Astrocyte of the spinal cord (primary cell): ENCODE measurements at regions not wholly inside any gene's neighbourhood (a gene's known extent, or its start where the extent isn't known, plus 50 kb on each side); places are given as distances from the start of the nearest gene placed in this dataset.
"Not testable (repeated sequence)": the region's sequence is repeated elsewhere in the genome, so short reads cannot be mapped to it uniquely, and the experiment has no call there.

Experiments
- DNase-seq: peaks from one replicate; pipeline ENCODE4 v3.0.0; 2011; ENCODE audit warnings: low read depth, low spot score
- H3K4me3 ChIP-seq: 2 replicates; pipeline ENCODE4 v1.5.1; 2011; ENCODE audit warnings: low read depth, mild to moderate bottlenecking, low read length, moderate library complexity
- CTCF ChIP-seq: IDR thresholded peaks from 2 replicates; pipeline ENCODE4 v1.5.1; 2012; ENCODE audit warnings: low read depth, mild to moderate bottlenecking, low read length, inconsistent platforms
- in situ Hi-C: cut with HindIII; loops from 2 replicates; pipeline ENCODE4 v1.10.0; 2017; ENCODE audit warnings: low sequenced_read_pairs

- DNase-seq: no peak
- no peak overlapping the region for H3K4me3 ChIP-seq
- no peak for TF ChIP-seq CTCF
- in situ Hi-C loops: no loop called here
These were observed 973.2 kb downstream of the AACS start for GRCh38 chr12:126038434-126038833.

GRCh38 chr12:126040307-126040706 lies 975.1 kb downstream of the AACS start:
- TF ChIP-seq CTCF: no peak
- H3K4me3 ChIP-seq: no peak overlapping the region
- in situ Hi-C loops: no loop called here
- no peak for DNase-seq

DNA sequence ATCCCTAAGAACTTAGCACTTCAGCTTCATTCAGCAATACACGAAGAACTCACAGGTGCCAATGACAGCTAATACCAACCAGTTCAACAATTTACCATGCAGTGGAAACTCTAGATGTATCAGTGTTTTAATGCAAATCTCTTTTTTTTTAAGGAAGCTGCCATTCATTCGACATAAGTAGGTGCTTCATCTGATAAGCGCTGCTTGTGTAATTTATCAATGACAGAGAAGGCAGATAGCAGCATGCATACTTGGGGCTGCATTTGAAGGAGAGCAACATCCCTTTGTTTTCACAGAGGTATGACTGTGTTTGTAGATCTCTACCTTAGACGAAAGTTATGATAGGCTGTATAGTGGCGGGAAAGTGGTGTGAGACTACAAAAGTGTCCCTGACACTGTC lies 977.1 kb downstream of the AACS start:
- no peak overlapping the region for H3K4me3 ChIP-seq
- TF ChIP-seq CTCF: no peak
- DNase-seq: no peak
- in situ Hi-C loops: no loop called here

DNA sequence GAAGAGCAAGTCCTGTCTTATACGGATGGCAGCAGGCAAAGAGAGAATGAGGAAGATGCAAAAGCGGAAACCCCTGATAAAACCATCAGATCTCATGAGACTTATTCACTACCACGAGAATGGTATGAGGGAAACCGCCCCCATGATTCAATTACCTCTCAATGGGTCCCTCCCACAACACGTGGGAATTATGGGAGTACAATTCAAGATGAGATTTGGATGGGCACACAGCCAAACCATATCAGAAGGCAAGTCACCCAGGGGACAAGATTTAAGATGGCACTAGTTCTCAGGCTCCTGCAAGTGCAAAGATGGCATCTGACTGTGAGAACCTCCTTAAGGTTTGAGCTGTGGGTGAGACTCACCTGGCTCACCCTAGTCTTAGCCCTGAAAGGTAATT lies 984.3 kb downstream of the AACS start:
- DNase-seq, in situ Hi-C loops, H3K4me3 ChIP-seq: not testable (repeated sequence)

GRCh38 chr12:126051611-126052107 lies 986.4 kb downstream of the AACS start:
- peak; percentile 22 for TF ChIP-seq CTCF
- in situ Hi-C loops: no loop called here
- DNase-seq: peak; percentile 80

DNA sequence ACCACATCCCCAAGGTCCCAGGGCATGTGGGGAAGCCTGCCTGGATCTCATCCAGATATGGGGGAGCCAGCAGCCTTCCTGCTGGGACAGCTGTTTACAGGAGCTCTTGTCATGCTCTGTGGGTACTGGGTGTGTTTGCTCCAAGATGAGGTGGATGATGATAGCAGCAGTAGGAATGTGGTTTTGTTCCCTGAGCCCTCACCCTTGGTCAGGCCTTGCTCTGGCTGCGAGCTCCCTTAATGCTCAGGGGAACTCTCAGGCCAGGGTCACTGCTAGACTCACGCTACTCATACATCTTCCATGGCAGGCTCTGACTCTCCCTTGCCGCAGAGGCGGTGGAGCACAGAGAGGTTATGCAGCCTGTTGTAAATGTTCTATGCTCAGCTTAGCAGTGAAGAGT lies 990.3 kb downstream of the AACS start:
- in situ Hi-C loops: no loop called here
- DNase-seq: peak; percentile 94
- no peak for TF ChIP-seq CTCF
- no peak overlapping the region for H3K4me3 ChIP-seq

More at GRCh38 chr12:126051611-126052107, 986.4 kb downstream of the AACS start:
- H3K4me3 ChIP-seq: no peak overlapping the region

- in situ Hi-C loops: no loop called here
- no peak overlapping the region for H3K4me3 ChIP-seq
- TF ChIP-seq CTCF: no peak
- no peak for DNase-seq
These were observed 996.5 kb downstream of the AACS start for GRCh38 chr12:126061777-126062176.
